ENCODE measurements at regions not wholly inside any gene's neighbourhood (a gene's known extent, or its start where the extent isn't known, plus 50 kb on each side); places are given as distances from the start of the nearest gene placed in this dataset.
A peak's percentile ranks its signal among the peaks of the same experiment; 100 is the strongest.
"Not testable (repeated sequence)": the region's sequence is repeated elsewhere in the genome, so short reads cannot be mapped to it uniquely, and the experiment has no call there.

DNA sequence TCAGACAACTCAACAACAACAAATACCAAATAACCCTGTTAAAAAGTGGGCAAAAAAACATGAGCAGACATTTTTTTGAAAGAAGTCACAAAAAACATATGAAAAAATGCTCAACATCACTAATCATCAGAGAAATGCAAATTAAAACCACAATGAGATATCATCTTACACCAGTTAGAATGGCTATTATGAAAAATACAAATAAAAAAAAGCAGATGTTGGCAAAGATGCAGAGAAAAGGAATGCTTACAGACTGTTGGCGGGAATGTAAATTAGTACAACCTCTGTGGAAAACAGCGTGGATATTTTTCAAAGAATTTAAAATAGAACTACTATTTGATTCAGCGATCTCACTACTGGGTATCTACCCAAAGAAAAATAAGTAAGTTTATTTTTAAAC, 114.0 kb downstream of the SLC38A4 start:
- in situ Hi-C loops (cut with MboI; ENCODE audit: low pct_unique_long_range_greater_than_20kb, low sequenced_read_pairs), result no loop called here
- no peak for DNase-seq

DNA sequence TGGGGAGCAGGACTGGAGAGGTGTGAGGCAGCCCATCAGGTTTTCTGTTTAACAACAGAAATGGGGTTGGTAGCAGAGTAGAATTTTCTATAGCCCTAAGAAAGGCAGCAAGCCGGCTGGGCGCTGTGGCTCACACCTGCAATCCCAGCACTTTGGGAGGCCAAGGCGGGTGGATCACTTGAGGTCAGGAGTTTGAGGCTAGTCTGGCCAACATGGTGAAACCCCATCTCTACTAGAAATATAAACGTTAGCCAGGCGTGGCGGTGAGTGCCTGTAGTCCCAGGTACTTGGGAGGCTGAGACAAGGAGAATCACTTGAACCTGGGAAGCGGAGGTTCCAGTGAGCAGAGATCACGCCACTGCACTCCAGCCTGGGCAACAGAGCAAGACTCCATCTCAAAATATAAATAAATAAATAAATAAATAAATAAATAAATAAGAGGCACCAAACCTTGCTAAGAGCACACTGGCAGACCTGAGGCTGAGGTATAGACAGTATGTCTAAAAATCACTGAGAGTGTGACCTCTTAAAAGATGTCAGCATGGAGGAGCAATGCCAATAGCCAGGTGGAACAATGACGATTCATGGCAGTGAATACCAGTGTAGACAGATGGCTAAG, 115.6 kb downstream of the SLC38A4 start:
- in situ Hi-C loops (cut with MboI; ENCODE audit: low pct_unique_long_range_greater_than_20kb, low sequenced_read_pairs), result no loop called here
- no peak for DNase-seq

DNA sequence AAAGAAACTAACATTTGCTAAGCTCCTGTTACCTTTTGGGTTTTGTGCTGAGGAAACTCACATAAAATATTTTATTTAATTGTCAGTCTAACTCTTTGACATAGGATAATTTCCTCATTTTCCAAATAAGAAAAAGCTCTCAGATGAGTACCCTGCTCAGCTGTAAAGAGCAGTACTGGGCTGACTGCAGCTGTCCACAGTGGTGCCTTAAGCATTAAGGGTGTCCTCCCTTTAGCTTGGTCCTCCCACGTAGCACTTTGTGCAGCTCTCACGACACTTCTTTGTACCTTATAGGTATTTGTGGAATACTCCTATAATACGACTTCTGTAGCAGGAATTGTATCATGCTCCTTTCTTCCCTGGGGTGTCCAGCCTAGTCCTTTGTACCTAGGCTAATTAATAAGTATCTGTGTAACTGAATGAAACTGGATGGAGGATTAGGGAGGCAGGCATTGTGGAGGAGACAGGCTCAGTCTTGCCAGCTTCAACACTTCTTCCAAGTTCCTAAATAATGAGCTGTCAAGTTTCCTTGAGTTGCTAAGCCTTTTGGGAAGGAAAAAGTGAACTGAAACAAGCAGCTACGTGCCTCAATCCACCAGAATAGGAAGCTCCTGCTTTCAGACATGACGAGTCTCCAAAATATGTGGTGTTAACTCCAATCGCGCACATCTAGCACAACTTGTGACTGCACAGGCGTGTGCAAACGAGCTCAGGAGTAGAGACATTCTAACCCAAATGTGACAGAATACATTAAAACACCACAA, 123.0 kb downstream of the SLC38A4 start:
- DNase-seq, result no peak
- in situ Hi-C loops (cut with MboI; ENCODE audit: low pct_unique_long_range_greater_than_20kb, low sequenced_read_pairs), result no loop called here

DNA sequence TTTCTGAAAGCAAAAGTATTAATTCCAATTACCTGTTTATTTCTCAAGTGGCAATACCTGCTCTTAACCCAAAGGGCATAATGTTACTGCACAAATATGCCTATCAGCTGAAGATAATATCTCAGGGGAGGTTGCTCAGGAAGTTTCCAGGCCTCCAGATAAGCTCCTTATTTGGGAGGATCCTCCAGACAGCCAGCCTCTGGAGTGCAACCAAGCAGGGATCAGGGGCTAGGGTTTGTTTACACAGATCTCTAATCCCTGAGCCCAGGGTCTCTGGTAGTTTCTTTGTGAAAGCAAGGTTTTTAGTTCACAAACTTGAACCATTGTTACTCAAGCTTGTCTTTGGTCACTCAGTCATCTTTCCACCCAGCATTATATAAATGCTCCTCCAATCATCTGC, 124.4 kb downstream of the SLC38A4 start:
- in situ Hi-C loops (cut with MboI; ENCODE audit: low pct_unique_long_range_greater_than_20kb, low sequenced_read_pairs), result no loop called here
- no peak for DNase-seq

DNA sequence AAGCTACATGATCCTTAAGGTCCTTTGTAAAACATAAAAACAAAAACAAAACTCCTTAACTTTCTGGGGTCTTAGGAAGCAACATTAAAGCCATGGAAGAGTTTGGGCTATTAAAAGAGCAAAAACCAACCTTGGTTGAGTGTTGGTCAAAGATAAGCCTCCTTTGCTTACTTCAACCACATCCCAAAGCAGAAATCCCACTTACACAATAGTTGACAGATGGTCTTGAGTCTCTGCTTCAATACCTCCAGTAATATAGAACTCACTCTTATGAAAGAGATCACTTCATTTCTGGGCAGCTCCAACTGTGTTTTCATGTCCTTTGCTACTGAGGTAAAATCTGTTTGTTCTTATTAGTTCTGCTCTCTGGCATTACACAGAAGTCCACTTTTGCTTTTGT, 125.8 kb downstream of the SLC38A4 start:
- in situ Hi-C loops (cut with MboI; ENCODE audit: low pct_unique_long_range_greater_than_20kb, low sequenced_read_pairs), result no loop called here
- DNase-seq, result no peak

DNA sequence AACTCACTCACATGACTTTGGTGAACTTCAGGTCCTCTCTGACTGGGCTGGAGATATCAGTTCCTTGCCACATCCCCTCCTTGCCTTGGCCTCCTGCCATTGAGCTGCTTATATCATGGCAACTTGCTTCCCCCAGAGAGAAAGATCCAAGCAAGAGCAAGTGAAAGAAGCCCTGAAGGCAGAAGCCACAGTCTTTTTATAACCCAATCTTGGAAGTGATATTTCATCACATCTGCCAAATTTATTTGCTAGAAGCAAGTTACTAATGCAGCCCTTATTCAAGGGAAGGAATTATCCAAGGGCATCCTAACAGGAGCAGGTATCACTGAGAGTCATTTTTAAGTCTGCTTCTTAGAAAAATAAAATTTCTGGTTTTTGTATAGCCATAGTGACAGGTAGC, 127.8 kb downstream of the SLC38A4 start:
- no peak for DNase-seq
- in situ Hi-C loops (cut with MboI; ENCODE audit: low pct_unique_long_range_greater_than_20kb, low sequenced_read_pairs), result no loop called here

DNA sequence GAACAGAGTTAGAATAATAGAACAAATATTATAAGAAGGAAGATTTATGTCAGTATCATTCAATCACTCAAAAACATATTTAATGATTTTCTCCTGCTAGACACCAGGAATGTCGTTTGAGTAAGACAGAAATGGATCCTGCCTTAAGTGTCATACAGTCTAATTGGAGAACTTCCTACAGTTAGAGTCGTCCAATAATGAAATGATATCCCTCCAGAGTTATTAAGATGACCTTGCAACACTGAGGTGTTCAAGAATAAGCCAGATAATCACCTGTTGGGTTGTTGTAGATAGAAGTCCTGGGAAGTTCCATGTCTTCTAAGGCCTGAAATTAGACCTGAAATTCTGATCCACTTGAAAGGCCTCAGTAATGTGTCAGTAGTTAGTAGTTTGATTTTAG, 132.3 kb downstream of the SLC38A4 start:
- DNase-seq, result no peak
- in situ Hi-C loops (cut with MboI; ENCODE audit: low pct_unique_long_range_greater_than_20kb, low sequenced_read_pairs), result no loop called here

DNA sequence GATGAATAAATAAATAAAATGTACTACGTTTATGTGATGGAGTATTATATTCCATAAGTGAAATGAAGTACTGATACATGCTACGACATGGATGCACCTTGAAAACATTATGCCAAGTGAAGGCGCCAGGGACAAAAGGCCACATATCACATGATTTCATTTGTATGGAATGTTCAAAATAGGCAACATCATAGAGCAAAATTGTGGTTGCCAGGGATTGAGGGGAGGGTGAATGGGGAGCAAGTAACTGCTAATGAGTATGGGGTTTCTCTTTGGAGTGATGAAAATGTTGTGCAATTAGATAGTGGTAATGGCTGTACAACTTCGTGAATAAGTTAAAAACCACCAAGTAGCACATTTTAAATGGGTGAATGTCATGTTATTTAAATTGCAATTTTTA, 132.8 kb downstream of the SLC38A4 start:
- in situ Hi-C loops (cut with MboI; ENCODE audit: low pct_unique_long_range_greater_than_20kb, low sequenced_read_pairs), result no loop called here

DNA sequence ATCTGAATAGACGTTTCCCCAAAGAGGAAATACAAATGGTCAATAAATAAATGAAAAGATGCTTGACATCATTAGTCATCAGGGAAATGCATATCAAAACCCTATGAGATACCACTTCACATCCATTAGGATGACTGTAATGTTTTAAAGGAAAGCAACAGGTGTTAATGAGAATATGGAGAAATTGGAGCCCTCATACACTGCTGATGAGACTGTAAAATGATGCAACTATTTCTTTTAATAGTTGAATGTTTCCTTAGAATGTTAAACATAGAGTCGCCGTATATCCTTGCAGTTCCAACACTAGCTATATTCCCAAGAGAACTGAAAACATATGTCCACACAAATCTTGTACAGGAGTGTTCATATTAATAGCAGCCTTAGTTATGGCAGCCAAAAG, 133.2 kb downstream of the SLC38A4 start:
- DNase-seq, result no peak
- in situ Hi-C loops (cut with MboI; ENCODE audit: low pct_unique_long_range_greater_than_20kb, low sequenced_read_pairs), result no loop called here

More for the DNA sequence above, 132.8 kb downstream of the SLC38A4 start:
- no peak for DNase-seq

DNA sequence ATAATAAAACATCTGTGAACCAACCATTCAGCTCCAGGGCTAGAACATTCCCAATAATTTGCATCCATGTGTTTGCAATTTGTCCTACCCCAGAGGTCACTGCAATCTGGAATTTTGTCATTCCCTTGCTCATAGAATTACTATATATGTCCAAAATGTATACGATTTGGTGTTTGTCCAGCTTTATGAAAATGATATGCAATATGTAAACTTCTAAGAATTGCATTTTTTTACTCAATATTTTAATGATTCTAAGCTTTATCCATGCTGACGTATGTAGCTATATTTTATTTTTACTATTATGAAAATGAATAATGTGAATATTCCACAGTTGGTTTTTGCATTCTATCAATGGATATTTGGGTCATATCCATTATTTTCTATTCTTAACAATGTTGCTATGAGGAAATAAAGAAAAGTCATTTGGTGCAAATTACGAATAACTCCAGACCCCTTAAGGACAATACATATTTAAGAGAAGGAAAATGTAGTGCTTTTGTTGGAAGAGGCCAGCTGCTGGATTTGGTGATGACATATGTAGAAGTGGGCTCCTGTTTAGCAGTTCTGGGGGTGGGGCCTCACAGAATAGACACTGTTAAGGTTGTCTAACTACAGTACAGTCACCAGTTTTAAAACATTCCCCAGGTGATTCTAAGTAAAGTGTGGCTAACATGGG, 139.4 kb downstream of the SLC38A4 start:
- in situ Hi-C loops (cut with MboI; ENCODE audit: low pct_unique_long_range_greater_than_20kb, low sequenced_read_pairs), result no loop called here
- no peak for DNase-seq

DNA sequence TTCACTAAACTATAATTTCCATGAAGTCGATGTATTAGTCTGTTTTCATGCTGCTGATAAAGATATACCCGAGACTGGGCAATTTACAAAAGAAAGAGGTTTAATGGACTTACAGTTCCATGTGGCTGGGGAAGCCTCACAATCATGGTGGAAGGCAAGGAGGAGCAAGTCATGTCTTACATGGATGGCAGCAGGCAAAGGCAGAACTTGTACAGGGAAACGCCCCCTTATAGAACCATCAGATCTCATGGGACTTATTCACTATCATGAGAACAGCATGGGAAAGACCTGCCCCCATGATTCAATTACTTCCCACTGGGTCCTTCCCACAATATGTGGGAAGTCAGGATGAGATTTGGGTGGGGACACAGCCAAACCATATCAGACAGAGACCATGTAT, 141.6 kb downstream of the SLC38A4 start:
- DNase-seq; in situ Hi-C loops (cut with MboI; ENCODE audit: low pct_unique_long_range_greater_than_20kb, low sequenced_read_pairs): not testable (repeated sequence)

DNA sequence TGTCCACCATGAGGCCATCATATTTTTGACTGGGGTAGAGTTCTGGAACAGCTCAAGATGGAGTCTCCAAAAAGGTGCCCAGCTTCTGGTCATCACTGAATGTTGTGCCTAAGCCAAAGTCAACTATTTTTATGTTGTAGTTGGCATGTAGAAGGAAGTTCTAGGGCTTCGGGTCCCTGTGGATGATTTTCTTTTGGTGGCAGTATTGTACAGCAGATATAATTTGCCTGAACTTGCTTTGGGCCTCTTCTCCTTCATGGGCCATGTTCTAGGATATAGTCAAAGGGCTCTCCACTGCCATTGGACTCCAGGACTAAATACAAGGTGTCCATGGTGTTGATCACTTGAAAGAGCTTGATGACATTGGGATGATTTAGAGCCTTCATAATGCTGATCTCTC, 143.6 kb downstream of the SLC38A4 start:
- DNase-seq, result no peak
- in situ Hi-C loops (cut with MboI; ENCODE audit: low pct_unique_long_range_greater_than_20kb, low sequenced_read_pairs), result no loop called here

DNA sequence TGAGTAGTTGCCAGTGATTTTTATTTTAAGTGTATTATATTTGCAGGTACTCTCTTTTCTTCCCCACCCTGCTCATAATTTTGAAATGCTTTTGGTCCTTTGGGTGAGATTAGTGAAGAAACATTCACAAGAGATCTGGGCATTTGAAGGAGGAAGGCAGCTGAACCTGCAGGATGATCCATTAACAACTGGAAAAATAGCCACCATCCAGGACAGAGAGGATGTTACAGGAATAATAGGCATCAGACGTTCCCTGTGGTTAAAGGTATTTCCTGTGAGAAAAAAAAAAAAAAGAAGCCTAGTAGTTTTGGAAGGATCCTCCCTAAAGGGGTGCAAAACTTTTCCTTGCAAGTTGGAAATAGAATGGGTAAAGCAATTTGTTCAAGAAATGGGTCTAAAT, 145.3 kb downstream of the SLC38A4 start:
- DNase-seq, result no peak
- in situ Hi-C loops (cut with MboI; ENCODE audit: low pct_unique_long_range_greater_than_20kb, low sequenced_read_pairs), result no loop called here

DNA sequence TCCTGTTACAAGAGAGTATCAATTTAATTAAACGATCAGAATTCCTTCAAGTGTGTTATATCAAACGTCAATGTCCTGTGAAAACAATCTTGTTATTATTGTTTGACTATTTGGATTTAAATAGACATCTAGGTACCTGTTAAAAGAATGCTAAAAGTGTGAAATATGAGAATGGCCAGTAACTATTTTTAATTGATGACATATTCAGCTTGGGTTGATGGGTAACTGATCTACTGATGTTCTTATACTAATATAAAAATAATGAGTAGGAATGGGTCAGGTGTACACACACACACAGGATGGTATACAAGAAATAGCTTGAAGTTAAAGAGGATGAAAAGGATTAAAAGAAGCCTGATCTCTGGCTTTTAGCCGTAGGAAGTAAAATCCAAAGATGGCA, 146.0 kb downstream of the SLC38A4 start:
- in situ Hi-C loops (cut with MboI; ENCODE audit: low pct_unique_long_range_greater_than_20kb, low sequenced_read_pairs), result no loop called here
- DNase-seq, result no peak

DNA sequence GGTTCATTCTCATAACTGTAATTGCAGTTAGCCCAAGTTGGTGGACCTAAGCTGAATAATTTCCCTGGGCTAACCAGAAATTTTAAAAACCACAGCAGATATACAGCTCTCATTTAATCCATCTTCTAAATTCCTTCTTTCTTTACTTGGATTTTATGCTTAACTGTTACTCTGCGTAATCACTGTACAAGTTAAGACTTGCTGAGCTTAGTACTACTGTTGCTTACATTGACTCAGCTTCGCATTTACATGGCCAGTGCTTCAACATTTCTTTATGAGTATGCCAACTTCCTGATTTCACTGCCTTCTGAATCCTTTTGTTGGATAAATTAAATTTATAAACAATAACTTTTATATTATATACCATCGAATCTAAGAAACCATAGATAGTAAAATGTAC, 147.4 kb downstream of the SLC38A4 start:
- in situ Hi-C loops (cut with MboI; ENCODE audit: low pct_unique_long_range_greater_than_20kb, low sequenced_read_pairs), result no loop called here
- DNase-seq, result no peak

DNA sequence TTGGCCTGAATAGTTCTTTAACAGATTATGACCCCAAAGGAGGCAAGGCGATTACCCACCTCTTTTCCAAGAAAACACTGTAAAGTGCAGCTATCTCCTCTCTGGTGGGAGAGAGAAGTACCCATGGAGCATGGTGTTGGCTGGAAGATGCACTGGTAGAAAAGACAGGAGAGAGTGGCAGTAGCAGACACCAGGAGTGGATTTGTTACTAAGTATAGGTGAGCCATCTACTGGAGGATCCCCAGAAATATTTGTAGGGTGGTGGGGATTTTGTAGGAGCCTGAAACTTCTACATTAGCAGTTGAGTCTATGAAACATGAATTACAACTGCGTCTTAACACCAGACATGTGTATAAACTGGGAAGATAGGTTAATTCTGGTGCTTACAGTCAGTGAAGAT, 148.0 kb downstream of the SLC38A4 start:
- peak; percentile 30 for DNase-seq
- in situ Hi-C loops (cut with MboI; ENCODE audit: low pct_unique_long_range_greater_than_20kb, low sequenced_read_pairs), result no loop called here

DNA sequence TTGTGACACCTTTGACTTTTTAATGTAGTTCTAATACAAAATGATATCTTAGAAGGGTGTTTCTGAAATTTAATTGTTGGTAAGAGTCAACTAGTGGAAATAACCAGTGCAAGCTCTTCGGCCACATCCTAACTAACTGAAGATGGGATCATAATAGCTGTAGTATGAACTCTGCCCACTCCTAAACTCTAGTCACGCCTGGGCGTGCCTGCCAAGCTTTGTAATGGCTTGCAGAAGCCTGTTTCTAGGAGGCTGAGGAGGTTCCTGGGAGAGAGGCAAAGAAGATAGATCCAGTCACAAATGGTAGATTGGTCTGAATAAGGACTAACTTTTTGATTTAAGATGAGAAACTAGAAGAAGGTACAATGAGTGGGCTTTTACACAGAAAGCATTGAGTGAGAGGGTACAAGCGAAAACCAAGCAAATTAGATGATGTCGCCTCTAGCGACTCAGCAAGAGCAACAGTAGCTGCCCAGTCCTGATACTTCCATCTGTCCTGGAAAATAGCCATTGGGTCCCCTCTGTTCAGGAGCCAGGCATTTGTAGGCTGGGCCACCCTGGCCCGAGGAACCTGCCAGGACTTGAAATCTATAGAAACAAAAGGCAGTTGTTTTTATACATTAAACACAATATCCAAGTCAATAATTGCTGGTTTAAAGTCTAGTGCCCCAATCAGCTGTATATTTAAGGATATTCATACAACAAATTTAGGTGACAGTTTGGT, 148.8 kb downstream of the SLC38A4 start:
- in situ Hi-C loops (cut with MboI; ENCODE audit: low pct_unique_long_range_greater_than_20kb, low sequenced_read_pairs), result no loop called here

DNA sequence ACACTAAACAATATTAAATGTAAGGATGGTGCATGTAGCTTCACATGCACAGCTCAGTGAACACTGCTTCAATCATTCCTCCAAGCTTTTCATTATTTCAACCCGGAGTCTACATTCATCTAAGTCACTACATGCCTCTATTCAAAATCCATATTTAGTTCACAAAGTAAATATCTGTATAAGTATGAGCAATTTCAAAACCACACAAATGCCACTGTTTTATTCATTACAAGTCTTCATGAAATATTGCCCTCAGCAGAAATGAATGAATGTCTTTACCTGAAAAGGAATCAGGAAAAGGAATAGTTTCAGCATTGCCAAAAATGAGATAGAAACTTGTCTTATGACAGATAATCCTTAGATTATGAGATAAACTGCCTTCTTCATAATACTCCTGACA, 149.4 kb downstream of the SLC38A4 start:
- DNase-seq, result no peak
- in situ Hi-C loops (cut with MboI; ENCODE audit: low pct_unique_long_range_greater_than_20kb, low sequenced_read_pairs), result no loop called here

More for the DNA sequence above, 148.8 kb downstream of the SLC38A4 start:
- DNase-seq, result no peak

DNA sequence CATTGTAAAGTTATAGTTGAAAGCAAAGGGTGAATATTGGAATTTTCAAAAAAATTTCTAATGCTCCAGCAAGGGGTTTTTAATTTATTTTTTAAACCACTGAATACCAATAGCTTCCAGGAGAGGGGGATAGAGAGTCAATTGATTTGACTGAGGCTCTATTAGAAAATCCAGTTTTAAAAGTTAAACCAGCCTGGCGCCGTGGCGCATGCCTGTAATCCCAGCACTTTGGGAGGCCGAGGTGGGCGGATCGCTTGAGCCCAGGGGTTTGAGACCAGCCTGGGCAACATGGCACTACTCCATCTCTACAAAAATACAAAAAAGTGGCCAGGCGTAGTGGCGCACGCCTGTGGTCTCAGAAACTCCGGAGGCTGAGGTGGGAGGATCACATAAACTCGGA, 150.1 kb downstream of the SLC38A4 start:
- peak; percentile 60 for DNase-seq
- in situ Hi-C loops (cut with MboI; ENCODE audit: low pct_unique_long_range_greater_than_20kb, low sequenced_read_pairs), result no loop called here

DNA sequence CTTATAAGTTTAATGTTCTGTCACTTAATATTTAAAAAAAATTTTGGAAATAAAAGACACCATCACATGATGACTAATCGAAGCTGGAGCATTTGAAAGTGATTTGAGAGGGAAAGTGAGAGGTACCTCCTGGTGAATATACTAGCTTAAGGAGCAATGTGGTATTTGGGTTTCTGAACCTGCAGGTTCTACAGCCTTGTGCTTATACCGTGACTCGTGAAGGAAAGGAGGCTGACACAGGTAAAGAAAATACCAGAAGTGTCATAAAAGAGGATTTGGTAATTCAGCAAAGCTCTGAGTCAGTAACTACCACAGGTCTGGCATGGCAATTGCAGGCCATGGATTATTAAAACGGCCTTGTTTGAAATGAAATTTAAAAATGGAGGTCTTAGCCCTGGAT, 151.0 kb downstream of the SLC38A4 start:
- DNase-seq, result no peak
- in situ Hi-C loops (cut with MboI; ENCODE audit: low pct_unique_long_range_greater_than_20kb, low sequenced_read_pairs), result loop anchor here (25.0 kb wide), 1 partner anchor 312 kb away; the partner anchor contains the start of gene SLC38A2
